ENCODE measurements at regions not wholly inside any gene's neighbourhood (a gene's known extent, or its start where the extent isn't known, plus 50 kb on each side); places are given as distances from the start of the nearest gene placed in this dataset.

- TF ChIP-seq NCOA4 (IDR thresholded peaks at IDR 0.05; ENCODE audit: partially characterized antibody) (no peak), HNRNPL (IDR thresholded peaks at IDR 0.05; ENCODE audit: low read depth, low read length) (no peak), RNF2 (IDR thresholded peaks at IDR 0.05) (no peak)
These were observed 892.2 kb downstream of the SI start (continued) for GRCh38 chr3:164186095-164186494.

- Histone ChIP-seq H4K20me1 (replicated peaks; ENCODE audit: control insufficient read depth, insufficient read depth, low read length) (no peaks in the 10 kb centered on the region), H3K79me2 (ENCODE audit: control insufficient read depth, insufficient read depth, low read length) (no peaks in the 10 kb centered on the region), H3K27ac (ENCODE audit: extremely low read depth, low read depth, low read length) (no peak overlapping the region), H3K9me3 (replicated peaks; ENCODE audit: control insufficient read depth, insufficient read depth, low read depth, low read length) (0 out of 2 replicates have a peak, but pooled peaks cover 1% of the 10 kb centered on the region), H3K4me1 (replicated peaks in 1 of 2; ENCODE audit: control insufficient read depth in 2 of 2, insufficient read depth in 2 of 2, low read length in 2 of 2) (no peaks in the 10 kb centered on the region), H3K36me3 (ENCODE audit: control insufficient read depth, insufficient read depth, low read length) (no peaks in the 10 kb centered on the region), H2AFZ (ENCODE audit: low read depth, low read length) (no peak overlapping the region), H3K9ac (ENCODE audit: insufficient read depth in 1 of 2, low read depth in 2 of 2, low read length in 2 of 2) (no peak overlapping the region), H3K4me2 (ENCODE audit: insufficient read depth, low read length) (no peak overlapping the region), H3K4me3 (no peak overlapping the region), H3K9me1 (ENCODE audit: control insufficient read depth, insufficient read depth, low read length) (no peaks in the 10 kb centered on the region), H3K27me3 (ENCODE audit: control insufficient read depth in 2 of 2, insufficient read depth in 2 of 2, low read length in 2 of 2) (no peaks in the 10 kb centered on the region)
- FAIRE-seq (no peak), ATAC-seq (no peak), DNase-seq (ENCODE audit: extremely low read depth in 1 of 4, low spot score in 3 of 4) (no peak)
- ChIA-PET POLR2A (no interaction called here), CTCF (ENCODE audit: low intra/inter-chr PET ratio) (no interaction called here)
- WGBS (ENCODE audit: insufficient coverage, low coverage, missing lambda C conversion rate), result under 1% methylated on average over 22 of the region's 26 CpGs
- no TSS peak for BruUV-seq (replicated peaks)
- in situ Hi-C loops (cut with MboI) (no loop called here), intact Hi-C loops (cut with micrococcal nuclease) (no loop called here)
- TF ChIP-seq, protein P1, sequence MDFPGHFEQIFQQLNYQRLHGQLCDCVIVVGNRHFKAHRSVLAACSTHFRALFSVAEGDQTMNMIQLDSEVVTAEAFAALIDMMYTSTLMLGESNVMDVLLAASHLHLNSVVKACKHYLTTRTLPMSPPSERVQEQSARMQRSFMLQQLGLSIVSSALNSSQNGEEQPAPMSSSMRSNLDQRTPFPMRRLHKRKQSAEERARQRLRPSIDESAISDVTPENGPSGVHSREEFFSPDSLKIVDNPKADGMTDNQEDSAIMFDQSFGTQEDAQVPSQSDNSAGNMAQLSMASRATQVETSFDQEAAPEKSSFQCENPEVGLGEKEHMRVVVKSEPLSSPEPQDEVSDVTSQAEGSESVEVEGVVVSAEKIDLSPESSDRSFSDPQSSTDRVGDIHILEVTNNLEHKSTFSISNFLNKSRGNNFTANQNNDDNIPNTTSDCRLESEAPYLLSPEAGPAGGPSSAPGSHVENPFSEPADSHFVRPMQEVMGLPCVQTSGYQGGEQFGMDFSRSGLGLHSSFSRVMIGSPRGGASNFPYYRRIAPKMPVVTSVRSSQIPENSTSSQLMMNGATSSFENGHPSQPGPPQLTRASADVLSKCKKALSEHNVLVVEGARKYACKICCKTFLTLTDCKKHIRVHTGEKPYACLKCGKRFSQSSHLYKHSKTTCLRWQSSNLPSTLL (IDR thresholded peaks at IDR 0.05), result no peak
- no peak for TF ChIP-seq BDP1 (IDR thresholded peaks at IDR 0.05; ENCODE audit: insufficient read depth, insufficient read length)
- no peak for TF ChIP-seq GATA2 (CRISPR knock-in tag; IDR thresholded peaks at IDR 0.05)
- TF ChIP-seq DMBX1 (CRISPR knock-in tag; IDR thresholded peaks at IDR 0.05; ENCODE audit: borderline replicate concordance), result no peak
- TF ChIP-seq C11orf30 (IDR thresholded peaks at IDR 0.05; ENCODE audit: low read depth), result no peak
- no peak for TF ChIP-seq FOS (IDR thresholded peaks at IDR 0.05; ENCODE audit: extremely low read depth, insufficient read length)
- no peak for TF ChIP-seq HDAC3 (IDR thresholded peaks at IDR 0.05; ENCODE audit: borderline replicate concordance, partially characterized antibody)
- TF ChIP-seq MEF2A (IDR thresholded peaks at IDR 0.05; ENCODE audit: control insufficient read depth, low read depth, low read length), result no peak
- TF ChIP-seq PTRF (tag; IDR thresholded peaks at IDR 0.05), result no peak
- TF ChIP-seq KHSRP (IDR thresholded peaks at IDR 0.05), result no peak
- TF ChIP-seq SMARCC2 (IDR thresholded peaks at IDR 0.05; ENCODE audit: low read depth), result no peak
These were observed 899.1 kb downstream of the SI start for GRCh38 chr3:164179110-164179774.
